Dedifferentiated amniotic fluid mesenchymal stem cell (primary cell): ENCODE measurements at regions not wholly inside any gene's neighbourhood (a gene's known extent, or its start where the extent isn't known, plus 50 kb on each side); places are given as distances from the start of the nearest gene placed in this dataset.

Experiments
- DNase-seq: peaks from one replicate; pipeline ENCODE4 v3.0.0-alpha.2; 2016; ENCODE audit errors: extremely low spot score

DNA sequence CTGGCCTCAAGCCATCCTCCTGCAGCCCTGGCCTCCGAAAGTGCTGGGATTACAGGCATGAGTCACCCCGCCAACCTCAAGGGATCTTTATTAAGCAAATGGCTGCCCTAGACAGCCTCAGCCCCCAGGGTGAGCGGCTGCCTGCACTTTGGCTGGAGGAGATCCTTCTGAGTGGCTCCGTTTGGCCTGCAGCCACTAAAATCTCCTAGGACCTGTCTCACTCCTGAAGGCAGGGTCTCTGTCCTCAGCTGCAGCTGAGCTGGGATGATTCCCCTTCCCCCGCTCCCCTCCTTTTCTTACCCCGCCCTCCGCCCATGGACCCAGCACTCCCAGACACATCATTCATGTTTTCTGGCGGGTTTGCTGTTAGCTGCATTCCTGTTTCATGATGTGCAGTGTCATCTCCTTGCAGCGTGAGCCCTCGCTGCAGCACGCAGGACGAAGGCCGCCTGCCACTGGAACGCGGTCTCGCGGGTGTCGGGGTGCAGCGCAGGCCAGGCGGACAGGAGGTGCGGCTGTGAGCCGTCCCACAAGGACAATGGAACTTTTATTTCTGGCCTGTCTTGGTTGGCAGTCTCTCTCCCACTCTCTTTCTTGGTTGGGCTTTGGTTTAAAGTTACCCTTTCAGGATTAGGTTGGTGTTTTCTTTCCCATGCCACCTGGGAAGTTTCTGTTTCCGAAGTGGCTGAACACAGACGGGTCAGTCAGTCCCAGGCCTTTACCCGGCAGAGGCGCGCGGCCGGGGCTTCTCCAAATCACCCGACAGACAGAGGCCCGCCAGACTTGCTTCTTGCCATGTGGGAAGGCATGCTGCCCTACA is 137.1 kb downstream of the FOXD1 start:
- DNase-seq: no peak

DNA sequence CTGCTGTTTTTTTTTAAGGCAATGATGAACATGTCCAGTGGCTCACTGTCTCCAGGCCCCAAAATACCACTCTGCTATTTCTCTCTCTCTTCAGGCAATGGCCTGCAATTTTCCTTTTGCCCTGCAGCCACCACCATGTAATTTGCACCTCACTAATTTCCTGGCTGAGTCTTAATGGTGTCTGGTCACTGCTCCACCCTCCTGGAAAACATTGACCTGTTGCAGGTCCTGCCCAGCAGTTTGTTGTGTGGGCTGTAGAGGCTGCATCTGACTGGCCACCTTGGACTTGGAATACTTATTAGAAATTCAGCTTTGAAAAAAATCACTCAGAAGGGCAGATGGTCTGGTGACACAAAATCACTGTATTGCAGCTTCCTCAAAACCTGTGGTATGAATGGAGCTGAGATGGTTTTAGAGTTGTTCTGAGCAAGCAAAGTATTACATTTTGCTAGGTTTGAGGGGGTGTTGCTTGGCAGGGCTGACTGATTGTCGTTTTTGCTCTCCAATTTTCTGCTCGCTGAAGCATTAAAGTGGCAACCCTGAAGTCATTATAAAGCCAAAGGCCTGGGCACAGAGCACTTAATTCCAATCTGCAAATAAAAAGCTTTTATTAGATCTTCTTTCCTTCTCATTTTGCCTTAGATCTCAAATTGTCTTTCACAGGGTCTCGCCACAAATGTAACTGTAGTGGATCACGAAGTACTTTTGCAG is 134.8 kb downstream of the TMEM174 start:
- no peak for DNase-seq

DNA sequence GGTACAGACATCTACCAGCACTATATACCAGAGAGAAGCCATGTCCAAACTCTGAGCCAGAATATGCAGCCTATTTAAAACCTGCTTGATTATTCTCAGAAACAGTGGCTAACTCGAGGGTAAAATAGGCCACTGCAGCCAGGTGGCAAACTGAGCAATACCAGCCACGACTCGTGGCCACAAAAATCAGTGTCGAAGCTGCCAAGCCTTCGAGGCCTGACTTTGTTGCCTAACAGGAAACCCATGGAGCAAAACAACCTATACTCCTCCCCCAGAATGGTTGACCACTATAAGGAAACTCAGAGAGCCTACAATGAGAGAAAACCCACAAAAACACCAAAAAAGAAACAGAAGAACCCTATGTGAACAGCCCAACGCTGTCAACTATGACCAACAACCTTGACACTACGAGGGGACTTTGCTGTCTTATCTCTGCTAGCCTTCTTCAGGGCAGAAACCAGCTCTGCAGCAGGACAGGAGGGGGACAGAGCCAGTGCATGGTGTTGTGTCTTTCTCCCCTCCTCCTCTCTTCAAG is 133.8 kb downstream of the TMEM174 start:
- DNase-seq: no peak

DNA sequence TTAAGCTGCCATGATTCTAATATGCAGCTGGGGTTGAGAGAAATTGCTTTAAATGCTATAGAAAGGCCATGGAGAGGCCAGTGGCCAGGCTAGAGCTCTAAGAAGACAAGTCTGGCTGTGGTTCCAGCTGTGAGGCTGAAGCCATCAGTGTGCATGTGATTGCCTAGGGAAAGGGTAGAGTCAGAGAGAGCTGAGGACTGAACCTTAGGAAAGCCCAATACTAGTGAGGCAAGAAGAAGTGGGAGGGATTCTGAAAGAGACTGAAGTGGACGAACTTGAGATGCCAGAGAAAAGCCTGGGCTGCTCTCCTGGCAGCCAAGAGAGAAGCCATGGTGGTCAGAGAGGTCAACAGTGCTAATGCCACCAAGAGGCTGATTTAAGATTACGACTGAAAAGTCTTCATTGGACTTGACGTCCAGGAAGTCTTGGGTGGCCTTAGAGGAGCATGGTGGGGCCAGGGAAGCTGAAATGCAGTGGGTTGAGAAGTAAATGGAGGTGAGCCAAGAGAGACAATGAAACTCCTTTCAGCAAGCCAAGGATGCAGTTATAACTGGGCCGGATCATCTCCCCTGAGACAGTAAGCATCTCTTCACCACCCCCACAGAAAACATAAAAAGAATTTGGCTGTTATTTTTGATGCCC is 133.2 kb downstream of the TMEM174 start:
- no peak for DNase-seq

DNA sequence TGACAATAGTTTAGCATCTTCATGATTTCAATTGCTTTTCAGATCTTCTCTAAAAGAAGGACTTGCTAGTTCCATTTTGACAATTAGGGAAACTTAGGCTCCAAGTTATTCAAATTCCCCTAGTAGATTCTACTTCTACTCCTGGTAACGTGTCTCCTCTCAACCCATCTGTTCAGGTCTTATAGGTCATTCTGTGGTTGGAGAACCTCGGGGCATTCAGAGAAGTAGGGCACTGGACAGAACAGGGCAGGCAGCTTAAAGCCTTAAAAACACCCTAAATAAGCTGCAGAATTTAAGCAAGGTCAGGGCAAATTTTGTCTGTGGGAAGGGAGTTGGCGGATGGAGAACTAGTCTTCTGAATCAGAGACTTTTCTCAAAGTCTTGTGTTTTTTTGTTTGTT is 132.4 kb downstream of the TMEM174 start:
- no peak for DNase-seq

DNA sequence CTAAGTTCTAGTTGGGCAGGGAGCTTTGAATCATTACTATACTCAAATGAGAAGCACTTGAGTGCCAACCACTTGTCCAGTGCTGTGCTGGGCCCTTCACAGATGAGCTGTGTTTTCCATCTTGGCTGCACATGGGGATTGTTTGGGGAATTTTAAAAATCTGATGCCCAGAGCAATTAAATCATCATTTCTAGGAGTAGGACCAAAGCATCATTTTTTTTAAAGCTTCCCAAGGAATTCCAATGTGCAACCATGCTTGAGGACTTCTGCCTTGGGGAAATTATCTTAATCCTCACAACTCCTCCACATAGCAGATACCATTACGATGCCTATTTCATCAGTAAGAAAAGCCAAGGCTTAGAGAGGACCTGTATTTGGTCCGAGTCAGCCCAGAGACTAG is 131.4 kb downstream of the TMEM174 start:
- DNase-seq: peak; percentile 63

DNA sequence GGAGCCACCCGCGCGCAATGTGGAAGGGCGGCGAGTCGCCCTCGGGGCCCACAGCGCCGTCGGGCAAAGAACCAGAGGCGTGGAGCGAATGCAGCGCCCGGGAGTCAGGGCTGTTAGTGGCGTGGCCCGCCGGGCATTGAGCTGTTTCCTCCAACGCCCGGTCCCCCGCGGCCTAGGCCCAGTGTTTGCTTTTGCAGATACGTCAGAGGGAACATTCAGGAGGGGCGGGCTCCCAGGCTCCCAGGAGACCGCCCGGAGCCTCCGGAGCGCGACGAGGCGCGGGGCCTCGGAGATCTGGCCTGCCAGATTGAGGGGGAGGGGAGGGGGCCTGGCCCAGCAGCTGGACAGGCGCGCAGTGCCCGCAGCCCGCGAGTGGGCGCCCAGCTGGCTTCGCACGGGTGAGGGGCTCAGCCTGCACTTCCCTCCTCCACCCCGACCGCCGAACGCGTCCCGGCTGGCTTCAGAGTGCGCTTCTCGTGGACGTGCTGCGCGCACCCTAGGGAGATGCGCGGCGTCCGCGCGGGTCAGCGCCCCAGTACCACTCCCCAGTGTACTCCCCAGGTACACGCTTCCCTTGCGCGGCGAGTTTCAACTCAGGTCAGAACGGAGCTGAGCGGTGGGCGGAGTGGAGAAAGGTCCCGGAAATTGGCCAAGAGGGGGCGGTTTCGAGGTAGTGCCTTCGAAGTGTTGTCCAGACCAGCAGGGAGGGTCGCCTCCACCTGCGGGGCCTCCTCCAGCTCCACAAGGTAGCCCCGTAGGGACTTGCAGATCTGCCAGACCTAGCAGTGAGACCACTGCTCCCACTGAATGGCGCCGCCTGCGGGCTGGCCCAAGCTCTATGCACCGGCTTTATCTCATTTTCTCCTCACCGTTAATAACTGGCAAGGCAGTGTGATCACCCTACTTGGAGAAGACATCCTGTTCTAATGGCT is 130.4 kb downstream of the TMEM174 start:
- DNase-seq: no peak

DNA sequence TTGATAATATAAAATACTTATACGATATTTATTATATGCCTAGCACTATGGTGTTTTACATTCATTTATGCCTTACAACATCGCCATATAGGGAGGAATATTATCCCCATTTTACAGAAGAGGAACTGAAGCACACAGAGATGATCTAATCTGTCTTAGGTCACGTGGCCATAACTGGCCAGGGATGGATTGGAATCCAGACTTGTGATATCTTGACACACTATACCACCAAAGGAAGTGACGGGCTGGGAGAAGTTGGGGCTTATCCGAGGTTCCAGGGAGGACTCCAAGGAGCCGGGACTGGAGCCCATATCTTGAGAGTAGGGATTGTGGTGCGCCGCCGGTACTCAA is 129.8 kb downstream of the TMEM174 start:
- no peak for DNase-seq

DNA sequence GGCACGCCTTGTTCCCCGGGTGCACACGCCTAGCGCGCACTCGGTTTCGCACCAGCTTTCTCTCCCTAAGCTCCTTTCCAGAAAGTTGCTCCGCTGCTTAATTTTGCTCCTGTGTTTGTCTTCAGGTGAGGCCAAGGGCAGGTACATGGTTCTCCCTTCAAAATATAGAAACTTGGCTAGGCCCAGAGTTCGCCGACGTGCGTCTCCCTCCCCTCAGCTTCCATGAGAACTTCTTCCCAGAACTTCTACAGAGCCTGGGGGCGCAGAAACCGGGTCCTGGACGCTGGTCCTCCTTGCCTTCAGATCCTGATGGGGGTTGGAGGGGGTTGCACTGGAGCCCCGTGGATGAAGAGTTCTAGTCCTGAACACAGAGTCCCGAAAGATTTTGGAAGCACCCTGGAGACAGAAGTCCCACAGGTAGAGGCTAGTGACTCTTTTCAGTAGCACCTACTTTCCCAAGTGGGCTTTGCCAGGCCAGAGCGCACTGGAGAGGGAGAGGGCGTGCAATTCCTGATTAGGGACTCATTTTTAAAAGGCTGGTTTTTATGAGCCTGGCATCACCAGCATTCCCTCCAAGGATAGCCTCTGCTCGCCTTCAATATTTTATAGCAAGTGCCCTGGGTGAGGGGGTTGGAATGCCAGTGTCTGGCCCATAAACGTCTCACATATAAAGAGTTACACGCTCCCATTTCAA is 128.4 kb downstream of the TMEM174 start:
- DNase-seq: no peak

DNA sequence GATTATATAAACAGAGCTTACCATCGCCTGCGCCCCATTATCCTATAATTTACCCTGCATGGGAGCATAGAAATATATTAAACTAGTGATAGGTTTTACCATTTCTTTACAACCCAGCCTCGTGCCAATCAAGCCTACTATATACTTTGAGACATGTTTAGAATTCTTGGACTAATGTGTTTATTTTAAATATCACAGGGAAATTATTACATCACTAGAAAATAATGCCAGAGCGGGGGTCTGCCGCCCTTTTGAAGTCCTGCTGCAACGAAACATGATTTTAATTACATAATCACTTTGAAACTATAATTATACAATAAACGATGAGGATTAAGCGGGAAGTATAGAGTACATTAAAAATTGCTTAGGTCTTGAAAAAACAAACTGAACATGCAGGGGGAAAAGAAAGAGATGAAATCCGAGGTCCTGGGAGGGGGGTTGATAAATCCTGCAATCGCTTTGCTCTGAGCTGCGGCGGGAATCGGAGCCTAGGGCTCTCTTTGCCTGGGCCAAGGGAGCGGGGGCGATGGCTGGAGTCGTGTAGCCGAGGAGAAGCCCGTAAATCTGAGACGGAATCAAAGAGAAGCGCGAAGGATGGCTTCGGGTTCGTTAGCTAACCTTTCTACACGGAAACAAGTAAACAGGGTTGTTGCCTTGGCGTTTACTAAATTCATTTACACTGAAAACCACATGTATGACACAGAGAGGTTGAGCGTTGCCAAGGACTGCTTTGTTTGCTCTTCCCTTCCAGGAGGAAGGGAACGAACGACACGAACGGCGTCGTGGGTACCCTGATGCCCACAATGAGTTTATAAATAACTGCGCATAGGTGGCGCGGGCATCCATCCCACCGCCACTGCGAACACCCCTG is 127.6 kb downstream of the TMEM174 start:
- DNase-seq: no peak

DNA sequence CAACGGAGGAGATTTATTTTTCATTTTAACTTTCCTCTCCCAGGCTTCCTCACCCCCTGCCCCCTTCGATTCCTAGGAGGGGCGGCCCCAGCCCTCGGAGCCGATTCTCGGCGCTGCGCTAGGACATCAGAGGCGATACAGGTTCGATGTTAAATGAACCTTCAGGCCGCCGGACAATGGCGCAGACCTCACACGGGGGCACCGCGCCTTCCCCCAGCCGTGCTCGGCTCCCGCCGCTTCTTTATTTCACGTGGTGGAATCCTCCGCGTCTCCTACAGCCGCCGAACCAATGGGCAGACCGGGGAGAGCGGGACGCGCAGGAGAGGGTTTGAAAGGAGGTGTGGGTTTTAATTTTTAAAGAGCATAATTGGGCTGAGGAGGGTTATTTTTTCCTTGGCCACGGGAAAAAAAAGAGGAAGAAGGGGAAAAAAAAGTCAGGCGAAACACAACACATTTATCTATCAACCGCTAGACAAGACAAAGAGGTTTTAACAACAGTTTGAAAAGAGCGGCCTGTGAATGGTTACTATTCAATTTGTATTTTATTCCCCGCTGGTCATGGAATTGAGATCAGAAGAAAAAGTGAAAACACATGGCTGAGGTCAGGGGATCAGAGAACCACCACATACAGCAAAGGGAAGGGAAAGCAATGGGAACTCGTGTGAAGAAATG is 126.8 kb downstream of the TMEM174 start:
- no peak for DNase-seq

DNA sequence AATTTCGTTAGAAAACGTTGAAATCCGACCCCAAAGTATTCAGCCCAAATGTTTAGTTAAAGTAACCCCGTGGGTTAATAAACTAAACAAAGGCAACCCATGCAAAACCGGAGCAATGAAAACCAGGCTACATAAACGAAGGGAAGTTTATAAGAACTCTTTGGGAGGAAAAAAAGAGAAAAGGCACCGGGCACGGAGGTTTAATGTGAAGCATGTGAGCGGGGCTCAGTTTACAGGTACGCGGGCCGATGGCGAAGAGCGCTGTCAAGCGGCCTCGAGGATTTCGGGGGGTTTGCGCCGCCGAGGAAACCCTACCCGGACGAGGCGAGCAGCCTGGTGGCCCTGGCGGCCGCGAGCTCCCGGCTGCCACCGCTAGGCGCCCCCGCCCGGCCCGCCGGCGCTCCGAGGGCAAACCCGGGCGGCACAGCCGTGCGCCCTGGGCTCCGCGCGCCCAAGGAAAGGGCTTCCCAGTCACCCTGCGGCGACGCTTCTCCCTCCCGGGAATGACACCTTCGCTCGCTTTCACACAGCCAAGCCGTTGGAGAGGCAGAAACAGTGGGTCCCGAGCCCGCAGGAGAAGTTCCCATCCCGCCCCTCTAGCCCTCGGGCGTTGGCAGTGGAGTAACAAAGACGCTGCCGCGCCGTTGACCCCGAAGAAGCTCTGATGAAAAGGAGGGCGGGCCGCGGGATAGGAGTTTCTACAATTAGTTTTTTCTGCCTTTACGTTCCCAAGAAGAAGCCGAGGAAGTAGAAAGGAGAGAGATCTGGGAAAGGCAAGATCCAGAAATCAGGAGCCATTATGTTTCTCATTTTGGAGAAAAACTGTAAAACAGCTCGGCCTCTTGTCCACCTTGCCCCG is 126.0 kb downstream of the TMEM174 start:
- no peak for DNase-seq

DNA sequence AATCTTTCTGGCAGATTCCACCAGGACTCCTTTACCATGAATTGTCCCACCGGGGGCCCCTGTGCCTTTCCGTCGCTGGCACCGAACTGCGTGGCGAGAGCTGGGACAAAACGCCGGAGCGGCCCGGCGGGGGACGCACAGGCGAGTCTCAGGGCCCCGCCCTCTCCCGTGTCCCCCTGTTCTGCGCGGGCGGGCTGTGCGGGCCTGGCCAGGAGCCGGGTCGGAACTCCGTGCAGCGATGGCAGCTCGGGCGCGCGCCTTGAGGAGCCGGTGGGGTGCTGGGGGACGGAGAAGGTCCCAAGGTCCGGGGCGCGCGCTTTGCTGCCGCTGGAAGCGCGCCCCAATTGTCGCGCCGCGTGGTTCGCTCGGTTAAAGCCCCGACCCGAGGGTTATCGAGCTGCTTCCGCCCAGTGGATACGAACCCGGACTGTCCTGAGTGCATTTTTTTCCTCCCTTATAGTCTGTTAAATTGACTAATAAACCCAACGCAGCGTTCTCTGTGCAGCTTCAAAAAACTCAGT is 125.3 kb downstream of the TMEM174 start:
- no peak for DNase-seq

DNA sequence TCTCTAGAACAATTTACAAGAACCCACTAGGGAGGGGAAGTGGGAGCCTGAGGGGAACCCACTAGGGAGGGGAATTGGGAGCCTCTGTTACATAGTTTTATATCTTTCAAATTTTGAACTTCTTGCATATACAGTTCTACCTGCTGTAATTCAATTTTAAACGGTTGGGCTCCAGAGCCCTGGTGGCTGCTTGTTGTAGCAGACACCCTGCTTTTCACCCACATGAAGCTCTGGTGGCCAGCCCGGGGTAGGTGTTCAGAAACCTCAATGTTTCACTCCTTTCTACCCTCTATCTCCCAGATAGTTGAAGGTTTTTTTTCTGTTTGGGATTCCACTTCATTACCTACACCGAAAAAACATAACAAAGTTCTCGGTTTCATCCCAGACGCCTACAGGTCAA is 124.4 kb downstream of the TMEM174 start:
- DNase-seq: no peak

DNA sequence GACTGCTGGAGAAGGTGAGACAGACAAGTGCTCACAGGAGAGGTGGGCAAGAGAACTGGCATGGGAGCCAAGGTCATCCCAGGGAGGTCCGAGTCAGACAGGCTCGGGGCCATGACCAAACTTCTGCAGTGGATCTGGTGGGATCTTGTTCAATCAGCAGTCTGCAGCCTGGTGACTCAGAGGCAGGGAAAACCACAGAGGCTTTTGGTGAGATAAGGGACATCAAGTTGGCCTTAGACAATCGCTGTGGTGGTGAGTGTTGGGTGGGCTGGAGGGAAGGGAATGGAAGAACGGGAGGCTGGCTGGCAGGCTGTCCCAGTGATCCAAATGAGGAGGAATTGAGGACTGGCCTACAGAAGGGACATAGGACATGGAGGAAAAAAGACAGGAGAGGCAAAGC is 123.8 kb downstream of the TMEM174 start:
- DNase-seq: peak; percentile 15

DNA sequence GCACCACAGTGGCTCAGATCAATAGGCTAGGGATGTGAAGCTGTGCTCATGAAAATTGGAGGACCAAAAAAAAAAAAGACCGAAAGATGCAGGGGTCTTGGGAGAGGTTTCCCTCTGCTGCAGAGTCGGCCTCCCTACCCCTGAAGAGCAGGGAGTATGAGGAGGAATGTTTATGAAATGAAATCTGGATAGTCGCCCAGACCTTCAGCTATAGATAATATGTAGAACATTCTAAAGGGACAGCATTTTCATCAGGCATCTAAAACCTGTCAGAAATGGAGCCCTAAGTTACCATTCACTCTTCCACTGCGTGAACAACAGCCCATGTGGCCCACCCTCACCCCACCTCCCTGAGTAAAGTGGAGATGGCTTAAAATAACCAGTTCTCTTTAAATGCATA is 122.9 kb downstream of the TMEM174 start:
- DNase-seq: no peak

DNA sequence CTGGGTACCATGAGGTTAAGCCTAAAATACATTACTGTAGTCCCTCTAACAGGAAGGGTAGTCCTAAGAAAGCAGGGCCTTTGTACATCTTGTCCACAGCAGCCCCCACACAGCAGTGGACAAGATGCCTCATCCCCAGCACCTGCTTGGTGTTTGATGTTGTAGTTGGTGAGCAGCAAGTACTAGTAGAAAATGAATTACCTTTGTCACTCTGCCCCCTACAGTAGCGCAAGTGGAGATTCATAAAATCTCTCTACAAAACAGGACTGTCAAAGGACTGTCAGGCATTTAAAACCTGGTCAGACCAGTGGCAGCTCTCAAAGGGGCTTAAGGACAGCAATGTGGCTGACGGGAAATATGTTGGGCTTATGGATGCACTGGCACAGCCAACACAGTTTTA is 122.5 kb downstream of the TMEM174 start:
- DNase-seq: no peak

DNA sequence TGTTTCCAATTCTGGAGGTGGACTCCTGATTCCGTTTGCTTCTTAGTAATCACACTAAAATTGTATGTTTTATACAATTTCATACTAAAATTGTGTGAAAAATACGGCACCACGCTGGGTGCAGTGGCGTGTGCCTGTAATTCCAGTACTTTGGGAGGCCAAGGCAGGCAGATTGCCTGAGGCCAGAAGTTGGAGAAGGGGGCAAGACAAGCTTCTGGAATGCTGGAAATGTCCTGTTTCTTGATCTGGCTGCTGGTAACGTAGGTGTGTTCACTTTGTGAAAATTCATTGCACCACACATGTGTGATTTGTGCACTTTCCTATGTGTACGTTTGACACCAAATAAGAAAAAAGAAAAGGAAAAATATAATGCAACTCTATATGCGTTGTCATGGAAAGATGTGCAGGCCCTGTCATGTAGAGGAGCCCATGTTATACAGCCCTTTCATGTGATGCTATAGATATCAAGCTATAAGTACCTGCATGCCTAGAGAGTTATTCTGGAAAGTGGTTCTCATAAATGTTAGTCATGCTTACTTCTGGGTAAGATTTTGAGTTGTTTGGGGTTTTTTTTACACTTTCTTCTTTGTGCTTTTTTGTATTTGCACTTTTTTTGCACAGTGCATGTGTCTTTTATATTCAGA is 119.9 kb downstream of the TMEM174 start:
- no peak for DNase-seq
